ENCODE measurements at regions not wholly inside any gene's neighbourhood (a gene's known extent, or its start where the extent isn't known, plus 50 kb on each side); places are given as distances from the start of the nearest gene placed in this dataset.

GRCh38 chr18:46407486-46408166 is 249.4 kb downstream of the LOXHD1 start:
- DNase-seq, result no peak

GRCh38 chr18:46408334-46408987 is 248.6 kb downstream of the LOXHD1 start:
- no peak for DNase-seq

- no peak for DNase-seq
These were observed 245.7 kb downstream of the LOXHD1 start for GRCh38 chr18:46411191-46411828.

GRCh38 chr18:46411867-46412690 is 244.9 kb downstream of the LOXHD1 start:
- DNase-seq, result peak; percentile 68 to 72 (median 71)

GRCh38 chr18:46412916-46413315 is 244.1 kb downstream of the LOXHD1 start:
- peak in 2 of 3 donors; percentile 37 to 51 for DNase-seq

- no peak for DNase-seq
These were observed 243.3 kb downstream of the LOXHD1 start for GRCh38 chr18:46413684-46414083.

- no peak for DNase-seq
These were observed 242.2 kb downstream of the LOXHD1 start for GRCh38 chr18:46414863-46415262.

GRCh38 chr18:46415532-46416252 is 241.3 kb downstream of the LOXHD1 start:
- DNase-seq, result no peak

- no peak for DNase-seq
These were observed 240.0 kb downstream of the LOXHD1 start for GRCh38 chr18:46416706-46417638.

- no peak for DNase-seq
These were observed 238.3 kb downstream of the LOXHD1 start for GRCh38 chr18:46418663-46419260.

GRCh38 chr18:46419391-46420141 is 237.5 kb downstream of the LOXHD1 start:
- DNase-seq, result no peak

GRCh38 chr18:46421973-46422551 is 235.0 kb downstream of the LOXHD1 start:
- DNase-seq, result no peak

- no peak for DNase-seq
These were observed 234.4 kb downstream of the LOXHD1 start for GRCh38 chr18:46422552-46423055.

GRCh38 chr18:46423226-46423805 is 233.7 kb downstream of the LOXHD1 start:
- DNase-seq, result no peak

- no peak for DNase-seq
These were observed 232.1 kb downstream of the LOXHD1 start for GRCh38 chr18:46424898-46425297.

GRCh38 chr18:46425511-46425910 is 231.5 kb downstream of the LOXHD1 start:
- no peak for DNase-seq

- no peak for DNase-seq
These were observed 230.9 kb downstream of the LOXHD1 start for GRCh38 chr18:46426021-46426678.

GRCh38 chr18:46426679-46427047 is 230.4 kb downstream of the LOXHD1 start:
- no peak for DNase-seq

All from muscle of back (tissue), 3 donors.